DMS114 treated with DMSO at 0.1 percent for 48 hours (cell line): ENCODE measurements at regions not wholly inside any gene's neighbourhood (a gene's known extent, or its start where the extent isn't known, plus 50 kb on each side); places are given as distances from the start of the nearest gene placed in this dataset.

Experiments
- DNase-seq: peaks from one replicate; lab custom pipeline; 2025; ENCODE audit not compliant: unreplicated experiment; lab: John Stamatoyannopoulos, UW

- no peak for DNase-seq
Observed at GRCh38 chr6:105795913-105796517, 290.1 kb upstream of the PRDM1 start.

DNA sequence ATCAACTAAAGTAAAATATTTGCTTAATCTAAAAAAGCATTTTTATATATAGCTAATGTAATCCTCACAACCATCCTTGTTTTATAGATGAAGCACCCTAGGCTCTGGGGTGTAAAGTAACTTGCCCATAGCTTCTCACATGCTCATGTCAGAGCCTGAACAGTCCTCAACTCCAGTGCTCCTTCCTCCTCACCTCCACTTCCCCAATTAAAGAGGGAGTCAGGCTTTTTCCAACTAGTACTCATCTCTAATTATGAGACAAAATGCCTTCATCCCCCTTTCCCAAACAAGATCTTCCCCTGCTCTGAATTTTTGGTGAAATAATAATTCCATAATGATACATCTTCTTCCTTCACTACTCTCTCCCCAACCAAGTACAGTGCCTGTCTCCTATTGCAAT is 290.8 kb upstream of the PRDM1 start:
- no peak for DNase-seq

DNA sequence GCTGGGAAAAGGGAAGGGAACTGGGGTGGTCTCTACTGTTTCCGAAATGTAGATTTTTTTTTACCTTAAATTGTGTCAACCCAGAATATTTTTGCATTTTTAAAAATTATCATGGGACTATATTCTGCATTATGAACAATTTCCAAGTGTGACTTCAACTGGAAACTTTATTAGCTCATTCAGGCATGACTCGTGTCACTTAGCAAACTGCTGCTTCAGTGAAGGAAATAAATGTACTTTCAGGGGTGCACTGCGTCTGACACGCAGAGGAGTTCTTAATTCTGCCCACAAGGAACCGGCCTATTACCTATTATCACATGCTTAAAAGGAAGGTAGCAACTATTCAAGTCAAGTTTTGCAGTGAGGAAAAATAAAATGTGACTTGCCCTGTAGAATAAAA is 291.3 kb upstream of the PRDM1 start:
- no peak for DNase-seq

DNA sequence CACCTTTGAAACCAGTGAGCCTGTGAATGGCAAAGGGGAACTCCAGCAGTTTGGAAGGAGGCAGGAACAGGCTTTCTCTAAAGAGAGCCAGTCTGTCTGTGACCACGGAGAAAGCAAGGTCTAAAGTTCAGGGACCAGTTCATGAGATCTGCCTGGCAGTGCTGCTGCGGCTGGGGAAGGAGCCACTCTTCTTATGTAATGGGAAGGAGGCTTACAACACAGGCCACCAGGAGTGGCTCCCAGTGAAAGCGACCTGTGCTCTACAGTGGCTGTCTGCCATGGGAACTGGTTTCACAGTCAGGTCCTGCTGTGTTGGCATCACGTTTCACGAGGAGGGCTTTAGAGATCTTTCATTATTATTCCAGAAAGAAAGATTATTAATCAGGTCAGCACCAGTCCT is 291.9 kb upstream of the PRDM1 start:
- DNase-seq: no peak

GRCh38 chr6:105793130-105793529 is 293.0 kb upstream of the PRDM1 start:
- DNase-seq: no peak

DNA sequence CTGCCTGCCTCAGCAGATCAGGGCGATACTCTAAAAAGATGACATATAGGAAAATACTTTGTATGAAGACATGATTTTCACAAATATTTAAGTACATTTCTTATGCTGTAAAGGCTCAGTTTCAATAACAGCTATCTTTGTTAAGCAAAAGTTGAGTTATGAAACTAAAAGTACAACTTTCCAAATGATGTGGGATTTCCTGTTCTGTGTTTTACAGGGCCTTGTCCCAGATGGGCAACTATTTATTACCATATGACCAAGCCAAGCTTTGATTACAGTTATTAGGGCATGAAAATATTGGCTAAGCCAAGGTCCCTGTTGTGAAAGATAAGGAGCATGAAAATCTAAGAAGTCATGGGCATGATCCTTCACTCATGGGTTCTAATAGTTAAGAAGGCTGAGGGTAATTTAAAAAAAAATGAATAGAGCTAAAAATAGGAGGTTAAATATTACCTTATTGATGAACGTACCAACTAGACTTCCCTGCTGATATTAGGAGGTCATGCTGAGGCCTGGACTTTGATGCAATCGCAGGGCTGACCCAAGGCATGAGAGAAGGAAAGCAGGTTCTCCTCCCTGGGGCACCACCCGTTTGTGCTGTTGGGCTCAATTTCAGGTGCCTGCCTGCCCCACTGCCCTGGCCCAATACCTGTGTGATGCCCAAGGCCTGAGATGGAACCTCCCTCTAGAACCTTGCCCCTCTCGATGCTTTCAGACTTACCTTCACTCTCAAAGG is 294.4 kb upstream of the PRDM1 start:
- no peak for DNase-seq

GRCh38 chr6:105791179-105791578 is 295.0 kb upstream of the PRDM1 start:
- no peak for DNase-seq

DNA sequence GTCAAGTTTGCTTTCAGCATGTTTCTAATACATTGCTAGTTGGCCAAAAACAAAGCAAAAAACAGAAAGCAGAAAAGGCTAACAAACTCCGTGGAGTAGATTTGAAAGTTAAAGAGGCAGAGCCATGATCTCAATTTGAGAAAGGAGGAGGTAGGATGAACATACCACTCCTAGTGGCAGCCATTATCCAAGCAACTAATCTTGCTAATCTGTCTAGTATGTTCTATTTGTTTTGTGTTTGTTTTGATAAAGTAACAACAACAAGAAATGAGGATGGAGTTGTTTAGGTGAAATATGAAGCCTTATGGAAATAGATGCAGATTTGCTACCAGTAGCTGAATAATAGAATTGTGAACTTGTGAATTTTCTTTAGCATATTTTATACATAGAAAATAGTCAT is 295.5 kb upstream of the PRDM1 start:
- no peak for DNase-seq

DNA sequence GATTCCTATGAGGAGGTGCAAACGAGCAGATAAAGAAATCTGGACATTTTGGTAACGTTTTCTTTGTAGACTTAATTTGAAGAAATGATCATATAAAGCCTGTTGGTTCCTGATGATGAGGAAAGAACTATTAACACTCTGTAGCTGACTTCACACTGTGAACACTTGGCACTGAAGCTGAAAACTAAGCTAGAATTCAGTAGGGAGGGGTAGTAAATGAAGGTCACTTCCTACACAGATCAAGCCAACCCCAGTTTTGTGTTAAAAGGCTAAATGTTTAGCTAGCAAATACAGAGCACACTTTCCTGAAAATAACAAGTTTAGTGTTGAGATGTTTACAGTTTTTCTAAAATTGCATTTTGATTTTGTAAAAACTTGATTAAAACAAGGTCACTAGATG is 296.2 kb upstream of the PRDM1 start:
- DNase-seq: no peak

DNA sequence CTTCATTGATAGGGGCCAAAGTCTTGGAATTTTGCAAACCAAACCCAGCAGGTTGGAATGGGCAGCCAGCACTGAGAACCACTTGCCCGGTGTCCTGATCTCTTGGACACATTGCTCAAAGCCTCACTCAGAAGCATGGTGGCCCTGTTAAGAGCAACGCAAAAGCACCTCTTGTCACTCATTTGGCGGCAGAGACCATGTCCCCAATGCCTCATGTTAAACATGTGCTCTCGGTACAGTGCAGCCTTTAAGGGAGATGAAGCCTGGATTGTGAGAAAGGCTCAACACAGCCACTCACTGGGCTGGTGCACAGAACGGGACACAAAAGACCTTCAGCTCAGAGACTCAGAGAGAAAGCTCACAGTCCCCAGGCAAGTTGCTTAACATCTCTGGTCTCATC is 298.4 kb upstream of the PRDM1 start:
- no peak for DNase-seq

DNA sequence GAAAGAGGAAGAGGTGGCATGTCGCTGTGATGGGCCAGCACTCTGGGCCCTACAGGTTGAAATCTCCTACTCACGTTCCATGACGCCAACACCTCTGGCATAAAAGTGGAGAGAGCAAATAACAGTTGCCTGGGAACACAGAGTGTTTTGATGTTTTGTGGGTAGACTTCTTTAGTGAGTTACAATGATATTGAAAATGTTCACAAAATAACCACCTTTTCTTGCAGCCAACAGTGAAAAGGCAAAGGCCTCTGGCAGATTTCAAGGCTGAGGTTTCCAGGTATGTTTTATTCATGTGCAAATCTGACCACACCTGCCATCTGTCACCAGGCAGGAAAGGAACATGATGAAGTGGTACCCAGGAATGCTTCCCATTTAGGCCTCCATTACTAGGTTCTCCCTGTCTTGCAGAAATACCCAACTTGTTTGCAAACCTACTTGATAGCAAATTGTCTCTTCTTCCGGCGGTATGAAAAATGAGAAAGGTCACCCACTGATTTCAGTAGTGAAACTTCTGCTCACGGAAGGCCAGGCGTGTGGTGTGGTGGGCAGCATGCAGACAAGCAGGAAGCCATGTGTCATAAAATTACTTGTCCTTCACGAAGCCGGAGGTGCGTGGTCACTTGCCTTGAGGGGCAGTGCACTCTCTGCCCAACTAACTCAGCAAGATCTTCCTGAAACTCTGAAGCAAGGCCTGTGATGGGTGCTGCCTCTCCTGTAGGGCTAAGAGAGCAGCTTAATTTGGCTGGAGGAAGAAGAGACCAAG is 299.1 kb upstream of the PRDM1 start:
- DNase-seq: no peak

GRCh38 chr6:105786449-105786848 is 299.7 kb upstream of the PRDM1 start:
- DNase-seq: no peak

DNA sequence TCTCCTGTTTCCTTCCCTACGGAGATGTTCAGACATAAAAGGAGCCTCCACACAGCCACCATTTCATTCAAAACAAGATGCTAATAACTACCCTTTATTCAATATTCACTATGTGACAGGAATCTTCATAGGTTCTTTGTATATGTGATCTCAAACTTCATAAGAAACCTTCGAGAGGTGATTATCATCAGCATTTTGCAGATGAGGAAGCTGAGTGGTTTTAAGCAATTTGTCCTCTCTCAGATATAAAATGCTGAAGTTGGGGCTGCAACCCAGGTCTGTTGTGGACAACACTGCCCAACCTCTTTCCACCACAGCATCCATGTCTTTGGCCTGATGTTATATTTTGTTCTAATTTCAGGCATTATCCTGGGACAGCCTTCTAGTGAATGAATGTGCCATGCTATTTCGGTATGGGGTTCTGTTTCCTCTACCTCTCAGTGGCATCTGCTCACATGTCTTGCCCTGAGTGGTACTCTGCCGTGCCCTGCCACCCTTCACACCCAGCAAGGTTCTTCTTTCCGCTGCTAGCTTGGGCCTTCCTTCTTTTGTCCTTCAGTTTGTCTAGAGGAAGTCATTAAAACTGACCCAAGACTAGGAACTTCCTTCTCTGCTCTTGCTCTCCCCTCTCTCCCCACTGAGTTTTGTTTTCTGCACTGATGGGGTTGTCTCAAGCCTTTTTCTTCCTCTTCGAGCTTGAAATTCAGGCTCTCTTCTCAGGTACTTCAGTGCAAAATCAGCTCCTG is 300.9 kb upstream of the PRDM1 start:
- DNase-seq: no peak

- no peak for DNase-seq
Observed at GRCh38 chr6:105784179-105784578, 302.0 kb upstream of the PRDM1 start.

- no peak for DNase-seq
Observed at GRCh38 chr6:105783333-105783935, 302.7 kb upstream of the PRDM1 start.

DNA sequence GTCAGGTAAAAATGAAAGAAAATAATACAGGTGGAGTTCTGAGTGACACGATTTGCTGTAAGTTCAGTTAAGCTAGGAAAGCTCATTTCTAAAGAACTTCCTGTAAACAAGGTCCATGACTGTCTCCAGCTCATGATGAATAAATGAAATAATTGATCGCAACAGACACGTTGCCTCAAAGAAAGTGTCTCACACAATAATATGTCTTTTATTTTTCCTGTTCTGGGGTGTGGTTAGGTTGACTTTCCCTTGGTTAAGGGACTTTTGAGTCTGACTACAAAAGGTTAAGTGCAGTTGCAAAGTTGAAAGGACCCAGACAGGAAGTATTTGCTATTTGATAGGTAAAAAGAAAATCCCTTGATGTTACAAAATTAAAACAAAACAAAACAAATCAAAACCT is 304.2 kb upstream of the PRDM1 start:
- DNase-seq: no peak

- no peak for DNase-seq
Observed at GRCh38 chr6:105781248-105781647, 304.9 kb upstream of the PRDM1 start.

- no peak for DNase-seq
Observed at GRCh38 chr6:105780146-105780860, 305.8 kb upstream of the PRDM1 start.

GRCh38 chr6:105779110-105779509 is 307.0 kb upstream of the PRDM1 start:
- no peak for DNase-seq

GRCh38 chr6:105775095-105775494 is 311.0 kb upstream of the PRDM1 start:
- DNase-seq: no peak

GRCh38 chr6:105774247-105774646 is 311.9 kb upstream of the PRDM1 start:
- DNase-seq: no peak
